ENCODE measurements at regions not wholly inside any gene's neighbourhood (a gene's known extent, or its start where the extent isn't known, plus 50 kb on each side); places are given as distances from the start of the nearest gene placed in this dataset.

DNA sequence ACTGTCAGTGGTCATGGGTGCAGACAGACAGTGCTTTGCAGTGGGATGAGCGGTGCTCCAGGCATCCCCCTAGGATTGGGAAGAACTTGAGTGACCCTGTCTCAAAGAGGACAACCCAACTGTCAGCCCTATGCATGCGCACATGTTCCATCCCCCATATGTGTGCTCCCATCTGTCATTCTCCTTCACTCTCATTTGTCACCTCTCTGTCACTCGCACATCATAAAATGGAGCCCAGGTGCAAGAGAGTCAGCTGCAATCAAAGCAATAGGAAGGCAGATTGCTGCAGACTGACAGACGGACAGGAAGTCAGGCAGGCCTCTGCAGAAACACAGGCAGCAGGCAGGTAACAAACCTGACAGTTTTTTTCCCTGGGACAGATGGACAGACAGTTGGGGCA lies 101.8 kb upstream of the CCL1 start:
- H3K36me3 ChIP-seq = no peaks in the 10 kb centered on the region
- H3K27ac ChIP-seq = no peak overlapping the region
- intact Hi-C loops (cut with DNase I; ENCODE audit: low total_unique reads) = no loop called here
- no peaks in the 10 kb centered on the region for H3K4me1 ChIP-seq
- DNase-seq = no peak
- H3K27me3 ChIP-seq = no peaks in the 10 kb centered on the region
- no peak overlapping the region for H3K4me3 ChIP-seq
- no peaks in the 10 kb centered on the region for H3K9me3 ChIP-seq
- TF ChIP-seq CTCF (IDR thresholded peaks at IDR 0.05) (no peak), POLR2A (IDR thresholded peaks at IDR 0.05) (no peak)

GRCh38 chr17:34458266-34458665 lies 95.2 kb upstream of the CCL1 start:
- intact Hi-C loops (cut with DNase I; ENCODE audit: low total_unique reads) = no loop called here
- Histone ChIP-seq H3K9me3 (no peaks in the 10 kb centered on the region), H3K4me1 (no peaks in the 10 kb centered on the region), H3K27ac (no peak overlapping the region), H3K4me3 (no peak overlapping the region), H3K27me3 (no peaks in the 10 kb centered on the region), H3K36me3 (no peaks in the 10 kb centered on the region)
- TF ChIP-seq CTCF (IDR thresholded peaks at IDR 0.05) (no peak), POLR2A (IDR thresholded peaks at IDR 0.05) (no peak)
- DNase-seq = no peak

GRCh38 chr17:34456121-34456520 lies 93.1 kb upstream of the CCL1 start:
- H3K9me3 ChIP-seq = no peaks in the 10 kb centered on the region
- H3K4me1 ChIP-seq = no peaks in the 10 kb centered on the region
- no peak for DNase-seq
- H3K27me3 ChIP-seq = no peaks in the 10 kb centered on the region
- no peak for TF ChIP-seq CTCF (IDR thresholded peaks at IDR 0.05)
- TF ChIP-seq POLR2A (IDR thresholded peaks at IDR 0.05) = no peak
- no peak overlapping the region for H3K27ac ChIP-seq
- H3K4me3 ChIP-seq = no peak overlapping the region
- intact Hi-C loops (cut with DNase I; ENCODE audit: low total_unique reads) = no loop called here
- H3K36me3 ChIP-seq = no peaks in the 10 kb centered on the region

DNA sequence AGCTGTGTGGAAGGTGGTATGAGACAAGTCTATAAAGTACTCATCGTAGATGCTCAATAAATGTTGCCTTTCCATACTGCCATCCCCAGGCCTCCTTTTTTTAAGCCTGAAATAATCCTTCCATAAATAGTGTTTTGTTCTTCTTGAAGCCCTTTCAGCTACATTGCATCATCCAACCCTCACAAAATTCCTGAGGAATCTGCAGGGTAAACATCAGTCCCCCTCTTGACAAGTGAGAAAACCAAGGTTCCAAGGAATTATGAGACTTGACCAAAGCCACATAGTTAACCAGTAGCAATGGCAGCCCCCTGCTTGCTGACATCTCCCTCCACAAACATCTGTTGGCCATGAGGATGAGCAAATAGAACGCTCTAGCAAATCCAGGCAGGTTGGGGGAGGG lies 89.7 kb upstream of the CCL1 start:
- Histone ChIP-seq H3K4me3 (no peak overlapping the region), H3K4me1 (no peaks in the 10 kb centered on the region), H3K36me3 (no peaks in the 10 kb centered on the region), H3K27ac (no peak overlapping the region), H3K27me3 (no peaks in the 10 kb centered on the region), H3K9me3 (no peaks in the 10 kb centered on the region)
- no peak for DNase-seq
- no peak for TF ChIP-seq CTCF (IDR thresholded peaks at IDR 0.05)
- no peak for TF ChIP-seq POLR2A (IDR thresholded peaks at IDR 0.05)
- intact Hi-C loops (cut with DNase I; ENCODE audit: low total_unique reads) = no loop called here

GRCh38 chr17:34451313-34451712 lies 88.3 kb upstream of the CCL1 start:
- Histone ChIP-seq H3K4me1 (no peaks in the 10 kb centered on the region), H3K9me3 (no peaks in the 10 kb centered on the region), H3K36me3 (no peaks in the 10 kb centered on the region), H3K27ac (no peak overlapping the region), H3K4me3 (no peak overlapping the region), H3K27me3 (no peaks in the 10 kb centered on the region)
- no peak for DNase-seq
- TF ChIP-seq CTCF (IDR thresholded peaks at IDR 0.05) (no peak), POLR2A (IDR thresholded peaks at IDR 0.05) (no peak)
- intact Hi-C loops (cut with DNase I; ENCODE audit: low total_unique reads) = no loop called here

Data from uterus (tissue), 3 donors.